Heart left ventricle (tissue), 13 donors: ENCODE measurements at regions not wholly inside any gene's neighbourhood (a gene's known extent, or its start where the extent isn't known, plus 50 kb on each side); places are given as distances from the start of the nearest gene placed in this dataset.

Experiments used
- CTCF ChIP-seq, 12 donors: fragments of 200-600 bp; sonication (generic) in 4 of 12; IDR thresholded peaks; one replicate each; pipeline versions ENCODE4 v1.5.0 to v1.8.0; 2018 to 2022; ENCODE audit warnings: antibody characterized with exemption in 12 of 12, mild to moderate bottlenecking in 5 of 12
- POLR2A ChIP-seq, 2 donors: fragments of 450-650 bp; IDR thresholded peaks; one replicate each; pipeline ENCODE4 v1.6.1; 2017; ENCODE audit warnings: antibody characterized with exemption in 2 of 2, mild to moderate bottlenecking in 2 of 2, moderate library complexity in 2 of 2
- donor health status: ischemic (EF 13 %, LVEDD 7.1; RV severe dilation, severe dysfunction).
- donor health status: DM: no; HTN: yes; CAD: no.
- donor health status: DM: no; HTN: no; CAD: no.
- donor health status: ischemic (EF 25% LVEDD 6.9; RV normal size, moderate dysfunction).
- donor health status: ischemic (EF 25% LVEDD 5.7; RV mildly dilated, moderate dysfunction).
- donor health status: ischemic (EF 35%, LVEDD 5.7; RV mildly dilated, moderate dysfunction).
- donor health status: nonischemic (EF 11% LVEDD 7.7; RV severe dilation, severe dysfunction).
- donor health status: DM: yes; HTN: yes; CAD: no.
- donor health status: PGD.
- donor health status: ischemic (EF 29% LVEDD 5.4; RV normal size, mild dysfunction).
- donor health status: nonischemic (EF 23%, LVEDD 6.1; RV moderate dilation, normal function).

GRCh38 chr9:103126494-103126893 lies 131.4 kb downstream of the CYLC2 start:
- TF ChIP-seq CTCF (IDR thresholded peaks at IDR 0.05): no peak
- no peak for TF ChIP-seq POLR2A (IDR thresholded peaks at IDR 0.05)
